Stimulated activated CD4-positive, alpha-beta T cell treated with anti-CD3 and anti-CD28 coated beads, TNF-alpha, amount 100 ng/mL, for 48 hours (primary cell): ENCODE measurements at regions not wholly inside any gene's neighbourhood (a gene's known extent, or its start where the extent isn't known, plus 50 kb on each side); places are given as distances from the start of the nearest gene placed in this dataset.
"Not testable (repeated sequence)": the region's sequence is repeated elsewhere in the genome, so short reads cannot be mapped to it uniquely, and the experiment has no call there.

Experiments
- DNase-seq, 3 donors: peaks; one replicate each; pipeline ENCODE4 v3.0.0-alpha.2; 2020; ENCODE audit warnings: low read depth in 3 of 3

- no peak for DNase-seq
Observed at GRCh38 chr5:114053372-114053771, 308.5 kb upstream of the KCNN2 start.

- no peak for DNase-seq
Observed at GRCh38 chr5:114054594-114054993, 307.3 kb upstream of the KCNN2 start.

- no peak for DNase-seq
Observed at GRCh38 chr5:114055318-114056184, 306.3 kb upstream of the KCNN2 start.

GRCh38 chr5:114056185-114056538, 305.7 kb upstream of the KCNN2 start:
- no peak for DNase-seq

GRCh38 chr5:114060866-114061265, 301.0 kb upstream of the KCNN2 start:
- no peak for DNase-seq

- DNase-seq = no peak
Observed at GRCh38 chr5:114062932-114063867, 298.7 kb upstream of the KCNN2 start.

GRCh38 chr5:114065912-114066311, 296.0 kb upstream of the KCNN2 start:
- DNase-seq = no peak

GRCh38 chr5:114070093-114070722, 291.7 kb upstream of the KCNN2 start:
- no peak for DNase-seq

- DNase-seq = no peak
Observed at GRCh38 chr5:114089259-114089658, 272.6 kb upstream of the KCNN2 start.

- DNase-seq = no peak
Observed at GRCh38 chr5:114097570-114097969, 264.3 kb upstream of the KCNN2 start.

- no peak for DNase-seq
Observed at GRCh38 chr5:114099161-114099560, 262.7 kb upstream of the KCNN2 start.

- DNase-seq = no peak
Observed at GRCh38 chr5:114101153-114101552, 260.7 kb upstream of the KCNN2 start.

GRCh38 chr5:114113604-114114003, 248.3 kb upstream of the KCNN2 start:
- no peak for DNase-seq

GRCh38 chr5:114116981-114117380, 244.9 kb upstream of the KCNN2 start:
- no peak for DNase-seq

GRCh38 chr5:114118511-114118910, 243.4 kb upstream of the KCNN2 start:
- DNase-seq = no peak

- DNase-seq = no peak
Observed at GRCh38 chr5:114120166-114120565, 241.7 kb upstream of the KCNN2 start.

- DNase-seq = no peak
Observed at GRCh38 chr5:114122852-114123251, 239.0 kb upstream of the KCNN2 start.

GRCh38 chr5:114123654-114124053, 238.2 kb upstream of the KCNN2 start:
- DNase-seq = no peak

GRCh38 chr5:114146398-114146797, 215.5 kb upstream of the KCNN2 start:
- DNase-seq = no peak

- no peak for DNase-seq
Observed at GRCh38 chr5:114148253-114148652, 213.6 kb upstream of the KCNN2 start.

- DNase-seq = not testable (repeated sequence)
Observed at GRCh38 chr5:114148728-114149127, 213.1 kb upstream of the KCNN2 start.

GRCh38 chr5:114152656-114153360, 209.1 kb upstream of the KCNN2 start:
- DNase-seq = no peak
